PC-9 (cell line): ENCODE measurements at regions not wholly inside any gene's neighbourhood (a gene's known extent, or its start where the extent isn't known, plus 50 kb on each side); places are given as distances from the start of the nearest gene placed in this dataset.

Source experiments
- BruUV-seq: library from RNA; stranded (reverse); fragments of 400-500 nt; replicated peaks from 2 replicates; lab custom pipeline; 2021; lab: Mats Ljungman, UMichigan
- CTCF ChIA-PET: fragments of 300-600 bp; sonication (Branson Sonifier 250); formaldehyde crosslinking; loops from one replicate; lab custom pipeline; 2022; ENCODE audit warnings: antibody characterized with exemption; lab: Charles Lee
- POLR2A ChIA-PET: fragments of 300-600 bp; sonication (Branson Sonifier 250); formaldehyde crosslinking; loops from one replicate; lab custom pipeline; 2022; ENCODE audit warnings: antibody characterized with exemption; ENCODE audit not compliant: unreplicated experiment; lab: Charles Lee
- DNase-seq, 2 experiments: peaks; one replicate each; pipeline versions ENCODE4 v3.0.0 to v3.0.0-alpha.2; 2015 to 2022; ENCODE audit warnings: mixed read lengths in 1 of 2
- H2AFZ ChIP-seq: fragments of 200-600 bp; sonication (generic); 2 replicates; pipeline ENCODE4 v1.8.1; 2017; ENCODE audit warnings: antibody characterized with exemption
- H3F3A ChIP-seq: fragments of 200-600 bp; sonication (generic); 2 replicates; pipeline ENCODE4 v1.8.1; 2017; ENCODE audit warnings: antibody characterized with exemption, mild to moderate bottlenecking, low read depth; ENCODE audit not compliant: insufficient read depth
- H3K27ac ChIP-seq: fragments of 200-600 bp; sonication (generic); 2 replicates; pipeline ENCODE4 v1.6.1; 2016; ENCODE audit warnings: mixed run types
- H3K27me3 ChIP-seq: fragments of 200-600 bp; sonication (generic); 2 replicates; pipeline ENCODE4 v1.6.1; 2016; ENCODE audit warnings: low read depth, mixed run types; ENCODE audit not compliant: insufficient read depth
- H3K36me3 ChIP-seq: fragments of 200-600 bp; sonication (generic); 2 replicates; pipeline ENCODE4 v1.6.1; 2016; ENCODE audit warnings: low read depth, mixed run types
- H3K4me1 ChIP-seq: fragments of 200-600 bp; sonication (generic); replicated peaks from 2 replicates; pipeline ENCODE4 v1.6.1; 2016; ENCODE audit warnings: mixed run types; ENCODE audit not compliant: insufficient read depth
- H3K4me2 ChIP-seq: fragments of 200-600 bp; sonication (generic); 2 replicates; pipeline ENCODE4 v1.6.1; 2017; ENCODE audit warnings: mixed run types
- H3K4me3 ChIP-seq: fragments of 200-600 bp; sonication (generic); 2 replicates; pipeline ENCODE4 v1.6.1; 2016; ENCODE audit warnings: mixed run types
- H3K79me2 ChIP-seq: fragments of 200-600 bp; sonication (generic); 2 replicates; pipeline ENCODE4 v1.6.1; 2017; ENCODE audit warnings: low read depth, mixed run types
- H3K9me2 ChIP-seq: fragments of 200-600 bp; sonication (generic); 2 replicates; pipeline ENCODE4 v1.8.1; 2017; ENCODE audit warnings: mild to moderate bottlenecking; ENCODE audit not compliant: insufficient read depth
- H3K9me3 ChIP-seq: fragments of 200-600 bp; sonication (generic); 2 replicates; pipeline ENCODE4 v1.8.1; 2016; ENCODE audit warnings: low read depth; ENCODE audit not compliant: insufficient read depth
- H4K20me1 ChIP-seq: fragments of 200-600 bp; sonication (generic); 2 replicates; pipeline ENCODE4 v1.8.1; 2017; ENCODE audit not compliant: insufficient read depth
- EZH2 ChIP-seq: fragments of 200-600 bp; sonication (generic); IDR thresholded peaks from 2 replicates; pipeline ENCODE4 v1.8.0; 2017; ENCODE audit warnings: antibody characterized with exemption, low read depth
- intact Hi-C: fragments of 100-400 bp; cut with micrococcal nuclease; formaldehyde crosslinking; loops from one replicate; pipeline ENCODE4 v1.10.0; 2022; ENCODE audit not compliant: unreplicated experiment
- TF ChIP-seq, protein P1 (sequence below): fragments of 200-600 bp; sonication (generic); conservative IDR thresholded peaks from 2 replicates; pipeline ENCODE4 v1.6.1; 2017; ENCODE audit warnings: mixed run types, antibody characterized with exemption, mild to moderate bottlenecking, moderate library complexity

DNA sequence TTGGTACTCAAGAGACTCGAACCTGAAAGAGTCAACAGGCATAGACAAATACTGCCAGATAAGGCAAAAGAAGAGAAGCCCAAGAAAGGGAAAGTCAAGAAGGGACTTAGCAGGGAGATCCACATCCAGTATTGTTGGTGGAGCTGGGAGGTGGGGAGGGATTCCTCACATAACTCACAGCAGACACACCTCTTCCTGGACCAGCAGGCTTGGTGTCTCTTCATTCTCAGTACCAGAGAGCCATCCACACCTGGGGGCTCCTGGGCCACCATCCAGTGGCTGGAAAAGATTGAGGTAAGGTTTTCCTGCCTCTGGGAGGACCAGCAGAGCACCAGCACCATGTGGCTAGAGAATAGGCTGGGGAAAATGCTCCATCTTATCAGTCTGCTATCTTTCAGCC, 161.6 kb upstream of the SESN3 start:
- no TSS peak for BruUV-seq
- CTCF ChIA-PET = no interaction called here
- no peaks in the 10 kb centered on the region for H3K27me3 ChIP-seq
- no peaks in the 10 kb centered on the region for H3K9me3 ChIP-seq
- H3K36me3 ChIP-seq = no peaks in the 10 kb centered on the region
- H4K20me1 ChIP-seq = no peaks in the 10 kb centered on the region
- intact Hi-C loops = no loop called here
- no peak overlapping the region for H2AFZ ChIP-seq
- DNase-seq = no peak
- H3K4me2 ChIP-seq = no peak overlapping the region
- no peaks in the 10 kb centered on the region for H3K9me2 ChIP-seq
- no peaks in the 10 kb centered on the region for H3K79me2 ChIP-seq
- POLR2A ChIA-PET = no interaction called here
- no peak overlapping the region for H3K4me3 ChIP-seq
- H3K4me1 ChIP-seq = no peaks in the 10 kb centered on the region
- TF ChIP-seq EZH2 = no peak
- TF ChIP-seq, protein P1, sequence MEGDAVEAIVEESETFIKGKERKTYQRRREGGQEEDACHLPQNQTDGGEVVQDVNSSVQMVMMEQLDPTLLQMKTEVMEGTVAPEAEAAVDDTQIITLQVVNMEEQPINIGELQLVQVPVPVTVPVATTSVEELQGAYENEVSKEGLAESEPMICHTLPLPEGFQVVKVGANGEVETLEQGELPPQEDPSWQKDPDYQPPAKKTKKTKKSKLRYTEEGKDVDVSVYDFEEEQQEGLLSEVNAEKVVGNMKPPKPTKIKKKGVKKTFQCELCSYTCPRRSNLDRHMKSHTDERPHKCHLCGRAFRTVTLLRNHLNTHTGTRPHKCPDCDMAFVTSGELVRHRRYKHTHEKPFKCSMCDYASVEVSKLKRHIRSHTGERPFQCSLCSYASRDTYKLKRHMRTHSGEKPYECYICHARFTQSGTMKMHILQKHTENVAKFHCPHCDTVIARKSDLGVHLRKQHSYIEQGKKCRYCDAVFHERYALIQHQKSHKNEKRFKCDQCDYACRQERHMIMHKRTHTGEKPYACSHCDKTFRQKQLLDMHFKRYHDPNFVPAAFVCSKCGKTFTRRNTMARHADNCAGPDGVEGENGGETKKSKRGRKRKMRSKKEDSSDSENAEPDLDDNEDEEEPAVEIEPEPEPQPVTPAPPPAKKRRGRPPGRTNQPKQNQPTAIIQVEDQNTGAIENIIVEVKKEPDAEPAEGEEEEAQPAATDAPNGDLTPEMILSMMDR = no peak
- H3K27ac ChIP-seq = no peak overlapping the region
- no peaks in the 10 kb centered on the region for H3F3A ChIP-seq

DNA sequence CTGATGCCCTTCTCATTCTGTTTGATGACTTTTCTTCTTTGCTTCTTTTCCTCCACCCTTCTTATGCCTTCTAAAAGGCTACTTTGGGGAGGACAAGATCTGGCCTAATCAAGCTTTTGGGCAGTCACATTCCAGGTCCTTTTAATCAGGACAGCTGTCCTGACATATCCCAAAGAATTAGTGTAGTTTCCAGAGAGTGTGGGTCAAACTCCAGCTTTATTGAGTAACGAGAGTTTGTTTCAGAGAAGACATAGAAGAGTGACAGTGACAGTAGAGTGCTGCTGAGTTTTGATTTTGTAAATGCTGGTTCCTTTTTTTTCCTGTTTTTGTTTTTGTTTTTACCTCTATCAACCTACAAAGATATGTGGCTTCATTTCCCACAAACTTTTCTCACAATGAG, 158.4 kb upstream of the SESN3 start:
- ChIA-PET POLR2A (no interaction called here), CTCF (no interaction called here)
- Histone ChIP-seq H3K9me2 (no peaks in the 10 kb centered on the region), H3K4me2 (no peak overlapping the region), H4K20me1 (no peaks in the 10 kb centered on the region), H3K4me1 (no peaks in the 10 kb centered on the region), H3K79me2 (no peaks in the 10 kb centered on the region), H3K9me3 (no peaks in the 10 kb centered on the region), H3K4me3 (no peak overlapping the region), H3K36me3 (no peaks in the 10 kb centered on the region), H3F3A (no peaks in the 10 kb centered on the region), H3K27ac (no peak overlapping the region), H3K27me3 (no peaks in the 10 kb centered on the region), H2AFZ (no peak overlapping the region)
- DNase-seq = no peak
- no TSS peak for BruUV-seq
- intact Hi-C loops = no loop called here
- TF ChIP-seq, protein P1 = no peak
- TF ChIP-seq EZH2 = no peak

DNA sequence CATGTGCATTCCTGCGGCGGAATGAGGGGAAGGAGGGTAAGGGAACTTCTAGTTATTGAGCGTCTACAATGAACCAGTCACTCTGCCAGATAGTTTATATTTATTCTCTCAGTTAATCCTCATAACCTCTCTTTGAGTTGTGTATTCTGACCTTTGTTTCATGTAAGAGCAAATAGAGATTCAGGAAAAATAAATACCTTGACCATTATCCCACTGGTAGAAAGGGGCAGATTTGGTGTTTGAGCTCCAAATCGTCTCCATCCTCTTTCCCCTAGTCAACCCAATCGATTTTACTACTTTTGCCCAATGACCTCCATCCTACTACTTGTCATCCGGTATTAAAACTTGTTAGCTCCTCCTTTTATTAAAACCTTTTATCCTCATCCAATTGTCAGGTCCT, 157.1 kb upstream of the SESN3 start:
- no TSS peak for BruUV-seq
- H3K4me3 ChIP-seq = no peak overlapping the region
- no peaks in the 10 kb centered on the region for H4K20me1 ChIP-seq
- no peaks in the 10 kb centered on the region for H3K4me1 ChIP-seq
- intact Hi-C loops = no loop called here
- H3K4me2 ChIP-seq = no peak overlapping the region
- no peaks in the 10 kb centered on the region for H3K9me3 ChIP-seq
- ChIA-PET CTCF (no interaction called here), POLR2A (no interaction called here)
- no peaks in the 10 kb centered on the region for H3K27me3 ChIP-seq
- no peaks in the 10 kb centered on the region for H3K79me2 ChIP-seq
- TF ChIP-seq, protein P1 = no peak
- no peak for TF ChIP-seq EZH2
- no peaks in the 10 kb centered on the region for H3F3A ChIP-seq
- DNase-seq = no peak
- H3K27ac ChIP-seq = no peak overlapping the region
- no peaks in the 10 kb centered on the region for H3K36me3 ChIP-seq
- H3K9me2 ChIP-seq = no peaks in the 10 kb centered on the region
- no peak overlapping the region for H2AFZ ChIP-seq
